Mammary epithelial cell (primary cell): ENCODE measurements at regions not wholly inside any gene's neighbourhood (a gene's known extent, or its start where the extent isn't known, plus 50 kb on each side); places are given as distances from the start of the nearest gene placed in this dataset.

Experiments used
- CTCF ChIP-seq, 2 donors: IDR thresholded peaks in 1 of 2; conservative IDR thresholded peaks in 1 of 2; 2 replicates each; pipeline ENCODE4 v1.5.1; 2011 to 2012; ENCODE audit warnings: inconsistent platforms in 2 of 2, low read length in 2 of 2, mild to moderate bottlenecking in 2 of 2, control low read depth in 1 of 2, low read depth in 1 of 2; ENCODE audit not compliant: insufficient read depth in 1 of 2; ENCODE audit errors: extremely low read depth in 1 of 2
- EZH2 ChIP-seq: IDR thresholded peaks from 2 replicates; pipeline ENCODE4 v1.6.1; 2012; ENCODE audit warnings: low read length, inconsistent platforms, borderline replicate concordance

GRCh38 chr3:5466065-5466464, 278.6 kb downstream of the EDEM1 start:
- no peak for TF ChIP-seq CTCF (conservative IDR thresholded peaks at IDR 0.05 in 1 of 2, IDR thresholded peaks at IDR 0.05 in 1 of 2; ENCODE audit: extremely low read depth in 1 of 2, insufficient read depth in 1 of 2, low read depth in 1 of 2, low read length in 2 of 2)
- TF ChIP-seq EZH2, result no peak
